ENCODE measurements at regions not wholly inside any gene's neighbourhood (a gene's known extent, or its start where the extent isn't known, plus 50 kb on each side); places are given as distances from the start of the nearest gene placed in this dataset.

GRCh38 chr13:97564956-97565355, 131.0 kb downstream of the RAP2A start:
- DNase-seq = no peak

- no peak for DNase-seq
Measured at GRCh38 chr13:97565906-97566305, 131.9 kb downstream of the RAP2A start.

- no peak for DNase-seq
Measured at GRCh38 chr13:97566907-97567306, 132.9 kb downstream of the RAP2A start.

- DNase-seq = no peak
Measured at GRCh38 chr13:97567510-97568243, 133.7 kb downstream of the RAP2A start.

GRCh38 chr13:97568850-97569249, 134.9 kb downstream of the RAP2A start:
- DNase-seq = no peak

GRCh38 chr13:97569841-97570240, 135.9 kb downstream of the RAP2A start:
- DNase-seq = no peak

GRCh38 chr13:97570442-97570841, 136.5 kb downstream of the RAP2A start:
- no peak for DNase-seq

- no peak for DNase-seq
Measured at GRCh38 chr13:97573011-97573410, 139.0 kb downstream of the RAP2A start.

- DNase-seq = peak; percentile 15
Measured at GRCh38 chr13:97574926-97575325, 141.0 kb downstream of the RAP2A start.

GRCh38 chr13:97577026-97577425, 143.1 kb downstream of the RAP2A start:
- DNase-seq = no peak

GRCh38 chr13:97582170-97582569, 148.2 kb downstream of the RAP2A start:
- no peak for DNase-seq

- DNase-seq = no peak
Measured at GRCh38 chr13:97583907-97584497, 150.0 kb downstream of the RAP2A start.

- no peak for DNase-seq
Measured at GRCh38 chr13:97586941-97587340, 153.0 kb downstream of the RAP2A start.

GRCh38 chr13:97588993-97589392, 155.0 kb downstream of the RAP2A start:
- no peak for DNase-seq

- DNase-seq = no peak
Measured at GRCh38 chr13:97600458-97601075, 166.6 kb downstream of the RAP2A start.

- DNase-seq = no peak
Measured at GRCh38 chr13:97615266-97615665, 181.3 kb downstream of the RAP2A start.

- no peak for DNase-seq
Measured at GRCh38 chr13:97616385-97616784, 182.4 kb downstream of the RAP2A start.

GRCh38 chr13:97621025-97621424, 187.1 kb downstream of the RAP2A start:
- DNase-seq = no peak

GRCh38 chr13:97621631-97622030, 187.7 kb downstream of the RAP2A start:
- no peak for DNase-seq

GRCh38 chr13:97627566-97627965, 193.6 kb downstream of the RAP2A start:
- DNase-seq = no peak

GRCh38 chr13:97629601-97630272, 195.8 kb downstream of the RAP2A start:
- no peak for DNase-seq

- no peak for DNase-seq
Measured at GRCh38 chr13:97630725-97631124, 196.8 kb downstream of the RAP2A start.

- no peak for DNase-seq
Measured at GRCh38 chr13:97631158-97631557, 197.2 kb downstream of the RAP2A start.

- DNase-seq = no peak
Measured at GRCh38 chr13:97639236-97639635, 205.3 kb downstream of the RAP2A start.

All from activated CD4-positive, alpha-beta T cell treated with anti-CD3 and anti-CD28 coated beads for 48 hours (primary cell).